SKM-1 treated with dmso at 0.1 percent for 144 hours (cell line): ENCODE measurements at regions not wholly inside any gene's neighbourhood (a gene's known extent, or its start where the extent isn't known, plus 50 kb on each side); places are given as distances from the start of the nearest gene placed in this dataset.
"Not testable (repeated sequence)": the region's sequence is repeated elsewhere in the genome, so short reads cannot be mapped to it uniquely, and the experiment has no call there.

Source experiments
- DNase-seq: peaks from one replicate; lab custom pipeline; 2025; ENCODE audit not compliant: unreplicated experiment; lab: John Stamatoyannopoulos, UW

DNA sequence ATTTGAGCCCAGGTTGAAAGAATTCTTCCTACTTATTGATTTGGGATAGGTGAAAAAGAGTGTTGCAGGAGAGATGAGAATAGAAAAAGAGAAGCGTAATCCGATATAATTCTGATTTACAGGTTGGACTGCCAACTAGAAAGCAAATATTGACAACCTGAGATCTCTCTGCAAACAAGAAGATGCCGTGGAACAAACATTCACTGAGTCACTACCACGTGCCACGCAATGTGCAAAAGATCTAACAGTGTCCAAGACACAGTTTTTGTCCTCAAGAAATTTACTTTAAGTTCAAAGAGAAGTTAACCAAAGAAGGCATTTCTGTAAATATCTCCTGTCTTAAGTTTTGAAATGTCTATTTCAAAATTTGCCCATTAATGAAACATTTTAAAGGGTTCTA lies 578.0 kb upstream of the ARID1B start:
- DNase-seq, result no peak

DNA sequence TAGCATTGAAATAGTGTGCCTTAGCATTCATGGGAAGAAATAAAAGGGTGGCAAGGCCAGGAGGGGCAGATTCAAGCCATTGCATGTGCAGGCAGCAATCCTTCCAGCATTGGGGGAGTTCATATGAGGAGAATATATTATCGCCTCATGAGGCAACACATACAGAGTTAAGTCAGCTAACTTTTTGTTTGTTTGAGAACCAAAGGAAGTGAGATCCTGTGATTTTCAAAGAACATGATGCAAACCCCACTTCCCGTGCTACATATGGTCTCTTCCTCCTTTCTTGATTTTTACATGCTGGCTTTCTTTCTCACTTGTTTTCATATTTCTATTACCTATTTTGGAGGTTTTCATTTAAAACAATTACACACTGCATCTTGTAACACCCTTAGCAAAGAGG lies 579.7 kb upstream of the ARID1B start:
- no peak for DNase-seq

DNA sequence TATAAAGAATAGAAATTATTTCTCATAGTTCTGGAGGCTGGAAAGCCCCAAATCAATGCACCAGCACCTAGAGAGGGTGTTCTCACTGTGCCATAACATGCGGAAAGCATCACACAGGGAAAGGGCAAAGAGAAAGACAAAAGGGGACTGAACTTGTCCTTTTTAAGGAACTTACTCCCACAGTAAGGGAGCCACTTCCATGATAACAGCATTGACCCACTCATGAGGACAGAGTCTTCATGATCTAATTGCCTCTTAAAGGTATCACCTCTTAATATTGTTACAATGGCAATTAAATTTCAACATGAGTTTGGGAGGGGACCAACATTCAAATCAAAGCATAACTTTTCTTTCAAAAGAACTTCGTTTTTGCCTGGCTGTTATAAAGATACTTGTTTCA lies 582.2 kb upstream of the ARID1B start:
- DNase-seq, result no peak

DNA sequence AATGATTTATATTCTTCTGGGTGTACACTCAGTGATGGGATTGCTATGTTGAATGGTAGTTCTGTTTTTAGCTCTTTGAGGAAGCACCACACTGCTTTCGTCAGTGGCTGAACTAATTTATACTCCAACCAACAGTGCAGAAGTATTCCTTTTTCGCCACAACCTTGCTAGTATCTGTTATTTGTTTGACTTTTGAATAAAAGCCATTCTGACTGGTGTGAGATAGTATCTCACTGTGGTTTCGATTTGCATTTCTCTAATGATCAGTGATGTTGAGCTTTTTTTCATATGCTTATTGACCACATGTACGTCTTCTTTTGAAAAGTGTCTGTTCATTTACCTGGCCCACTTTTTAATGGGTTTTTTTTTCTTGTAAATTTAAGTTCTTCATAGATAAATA lies 583.8 kb upstream of the ARID1B start:
- no peak for DNase-seq

DNA sequence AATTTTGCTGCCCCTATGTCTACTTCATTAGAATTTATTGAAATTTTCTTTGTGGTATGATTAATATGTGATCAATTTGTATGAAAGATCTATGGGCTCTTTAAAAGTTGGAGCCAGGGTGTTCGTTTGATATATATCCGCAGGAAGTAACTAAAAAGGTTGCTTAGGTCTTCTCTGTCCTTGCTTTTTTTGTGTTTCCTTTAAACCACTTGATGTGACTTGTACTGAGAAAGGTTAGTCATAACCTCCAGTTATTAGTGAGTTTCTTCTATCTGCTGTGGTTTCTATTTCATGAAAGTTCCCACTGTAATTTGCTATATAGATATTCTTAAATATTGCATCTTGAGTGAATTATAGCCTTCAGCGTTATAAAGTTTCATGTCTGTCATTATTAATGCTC lies 585.3 kb upstream of the ARID1B start:
- DNase-seq, result no peak

DNA sequence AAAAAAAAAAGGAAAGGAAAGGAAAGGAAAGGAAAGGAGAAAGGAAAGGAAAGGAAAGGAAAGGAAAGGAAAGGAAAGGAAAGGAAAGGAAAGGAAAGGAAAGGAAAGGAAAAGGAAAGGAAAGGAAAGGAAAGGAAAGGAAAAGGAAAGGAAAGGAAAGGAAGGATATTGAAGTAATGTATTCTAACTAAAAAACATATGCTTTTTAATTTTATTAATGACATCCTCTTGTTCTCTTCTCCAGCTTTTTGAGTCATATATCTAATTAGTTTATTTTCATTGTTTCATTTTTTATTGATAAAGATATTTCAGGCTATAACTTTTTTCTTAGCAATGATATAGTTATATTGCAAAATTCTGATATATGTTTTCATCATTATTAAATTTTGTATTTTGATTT lies 585.8 kb upstream of the ARID1B start:
- not testable (repeated sequence) for DNase-seq

DNA sequence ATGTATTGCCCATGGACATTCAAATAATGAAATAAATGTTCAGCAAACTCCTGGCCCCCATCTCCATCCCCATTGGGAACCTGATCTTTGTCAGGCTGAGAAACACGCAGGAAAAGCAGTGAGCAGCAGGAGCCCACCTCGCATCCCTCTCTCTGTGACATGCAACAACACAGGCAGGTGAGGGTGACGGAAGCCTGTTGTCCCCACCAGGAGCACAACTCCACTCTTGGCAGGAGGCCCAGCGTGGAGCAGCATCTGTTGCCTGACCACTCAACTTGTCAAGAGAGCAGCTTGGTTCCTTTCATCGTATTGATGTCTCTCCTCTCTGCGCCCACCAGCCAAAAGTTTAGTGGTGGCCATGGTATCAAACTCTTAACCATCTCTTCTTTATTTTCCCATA lies 586.9 kb upstream of the ARID1B start:
- DNase-seq, result no peak

DNA sequence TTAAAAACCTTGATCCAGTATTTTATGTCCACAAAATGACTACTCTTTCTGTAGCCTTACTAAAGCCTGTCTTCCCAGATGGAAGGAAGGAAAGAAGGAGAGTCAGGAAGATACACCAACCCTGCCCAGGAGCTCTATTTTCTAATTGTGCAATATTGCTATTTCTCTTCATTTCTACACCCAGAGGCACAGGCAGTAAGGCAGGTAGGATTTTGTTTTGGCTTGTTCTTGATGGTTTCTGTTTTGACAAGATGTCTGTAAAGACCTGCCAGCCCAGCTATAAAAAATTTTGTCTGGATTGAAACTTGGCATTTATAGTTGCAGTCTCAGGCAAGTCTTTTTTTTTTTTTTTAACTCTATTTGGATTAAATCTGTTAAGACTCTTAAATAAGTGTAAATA lies 587.5 kb upstream of the ARID1B start:
- no peak for DNase-seq

DNA sequence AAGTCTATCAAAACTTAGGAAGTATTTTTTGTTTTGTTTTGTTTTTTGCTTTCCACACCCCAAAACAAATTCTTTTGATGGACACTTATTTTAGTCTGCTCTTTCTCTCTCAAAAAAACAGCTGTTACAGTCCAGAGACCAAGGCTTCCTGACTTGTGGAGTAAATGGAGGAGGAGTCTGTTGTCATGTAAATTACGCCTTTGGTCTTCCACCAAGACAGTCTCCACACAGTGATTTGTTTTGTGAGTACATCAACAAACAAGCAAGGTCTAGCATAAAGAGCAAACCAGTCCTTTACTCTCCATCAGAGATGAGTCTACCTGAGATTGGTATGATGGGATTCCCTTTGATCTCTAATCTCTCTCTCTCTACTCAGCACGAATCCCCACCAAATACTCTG lies 588.0 kb upstream of the ARID1B start:
- DNase-seq, result no peak

DNA sequence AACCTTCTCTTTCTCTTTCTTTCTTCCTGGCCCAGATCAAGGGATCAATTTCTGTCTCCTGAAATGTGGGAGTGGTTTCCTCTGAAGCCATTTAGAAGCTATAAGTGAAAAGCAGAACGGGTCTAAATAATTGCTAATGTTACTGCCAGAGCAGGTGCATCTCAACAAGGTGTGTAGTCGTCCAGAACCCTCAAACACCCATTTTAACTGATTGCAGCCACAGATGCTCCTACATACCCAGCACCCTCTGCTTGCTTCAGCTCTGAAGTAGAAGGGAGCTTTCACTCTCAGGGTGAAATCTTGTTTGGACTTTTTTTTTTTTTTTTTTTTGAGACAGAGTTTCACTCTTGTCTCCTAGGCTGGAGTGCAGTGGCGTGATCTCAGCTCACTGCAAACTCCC lies 592.1 kb upstream of the ARID1B start:
- DNase-seq, result no peak

DNA sequence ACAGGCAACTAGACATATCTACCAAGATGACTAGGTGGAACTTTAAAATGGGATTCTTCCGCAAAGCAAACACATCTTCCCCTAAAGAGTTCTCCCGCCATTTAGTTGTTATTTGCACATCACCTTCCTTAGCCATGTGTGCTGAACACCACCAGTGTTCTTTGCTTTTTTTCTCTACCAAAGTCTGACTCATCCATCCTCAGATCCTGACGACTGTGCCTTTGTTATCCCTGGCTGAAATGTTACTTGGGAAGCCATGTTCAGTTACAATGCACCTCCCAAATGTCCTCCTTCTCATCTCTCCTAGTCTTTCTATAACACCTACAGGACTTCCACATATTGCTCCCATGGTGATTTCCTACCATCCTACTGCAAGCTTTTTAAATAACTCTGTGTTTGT lies 593.5 kb upstream of the ARID1B start:
- no peak for DNase-seq

DNA sequence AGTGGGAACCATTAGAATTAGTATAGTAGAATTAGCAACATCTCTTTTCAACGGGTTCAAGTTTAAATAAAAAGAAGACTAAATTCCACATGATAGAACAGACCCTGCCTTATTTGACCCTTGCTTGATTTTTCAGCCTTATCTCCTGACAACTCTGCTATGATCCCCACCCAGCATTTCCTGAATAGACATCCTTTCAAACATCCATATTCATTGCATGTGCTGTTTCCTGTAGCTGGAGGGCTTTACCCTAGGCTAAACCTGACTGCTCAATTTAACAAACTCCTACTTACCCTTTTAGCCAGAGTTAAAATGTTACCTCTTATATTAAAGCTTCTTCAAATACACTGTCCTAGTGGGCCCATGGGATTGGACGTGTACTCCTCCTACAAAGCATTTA lies 594.8 kb upstream of the ARID1B start:
- DNase-seq, result no peak

DNA sequence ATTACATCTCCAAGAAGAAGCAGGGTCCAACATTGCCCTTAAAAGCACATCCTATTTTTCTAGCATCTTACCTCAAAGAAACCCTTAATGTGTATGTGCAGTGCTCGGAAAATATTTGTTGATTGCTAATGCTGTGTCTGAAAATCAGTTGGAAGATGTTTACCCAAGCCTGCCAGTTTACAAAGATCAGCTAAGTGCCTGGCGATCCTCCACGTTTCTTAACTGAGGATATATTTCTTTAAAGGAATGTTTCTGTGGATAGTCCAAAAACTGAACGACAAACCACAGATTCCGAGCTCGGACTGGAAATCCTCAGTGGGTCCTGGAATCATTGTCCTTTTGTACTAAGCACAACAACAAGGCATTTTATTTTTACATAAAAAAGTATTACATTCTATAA lies 595.7 kb upstream of the ARID1B start:
- no peak for DNase-seq

DNA sequence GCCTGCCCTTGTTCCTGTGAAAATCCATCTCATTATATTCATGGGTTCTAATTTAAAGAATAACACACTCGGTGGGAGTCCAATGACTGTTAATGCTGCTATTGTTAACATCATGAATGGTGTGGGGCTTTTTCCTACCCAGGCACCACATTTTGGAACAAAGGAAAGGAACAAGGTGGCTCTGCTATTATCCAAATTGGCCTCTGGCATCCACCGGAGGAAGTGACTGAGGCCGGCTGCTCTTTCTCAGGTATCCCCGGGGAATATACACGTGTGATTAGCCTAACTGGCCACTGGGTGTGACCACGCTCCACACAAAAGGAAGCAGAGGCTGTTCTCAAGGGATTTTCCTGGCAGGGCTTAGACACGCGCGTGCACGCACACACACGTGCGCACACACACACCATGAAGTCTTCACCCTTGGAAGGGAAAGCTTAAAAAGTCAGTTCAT lies 601.2 kb upstream of the ARID1B start:
- DNase-seq, result no peak

DNA sequence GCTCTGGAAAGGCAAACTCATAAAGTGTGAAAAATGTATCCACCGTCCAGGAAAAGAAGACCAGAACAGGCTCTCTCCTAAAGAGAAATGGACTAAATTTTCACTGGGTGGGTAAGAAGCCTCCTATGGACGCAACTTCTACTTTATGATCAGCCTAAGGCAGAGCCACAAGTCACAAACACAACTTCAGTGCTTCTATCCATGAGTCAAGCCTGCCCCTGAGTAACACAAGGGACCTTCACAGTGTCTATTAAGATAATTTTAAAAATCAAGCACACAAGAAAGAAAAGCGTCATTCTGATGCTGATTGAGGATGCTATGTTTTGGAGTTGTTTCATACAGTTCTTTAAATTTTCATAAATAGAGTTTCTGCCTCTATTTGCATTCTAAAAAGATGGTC lies 601.7 kb upstream of the ARID1B start:
- no peak for DNase-seq

DNA sequence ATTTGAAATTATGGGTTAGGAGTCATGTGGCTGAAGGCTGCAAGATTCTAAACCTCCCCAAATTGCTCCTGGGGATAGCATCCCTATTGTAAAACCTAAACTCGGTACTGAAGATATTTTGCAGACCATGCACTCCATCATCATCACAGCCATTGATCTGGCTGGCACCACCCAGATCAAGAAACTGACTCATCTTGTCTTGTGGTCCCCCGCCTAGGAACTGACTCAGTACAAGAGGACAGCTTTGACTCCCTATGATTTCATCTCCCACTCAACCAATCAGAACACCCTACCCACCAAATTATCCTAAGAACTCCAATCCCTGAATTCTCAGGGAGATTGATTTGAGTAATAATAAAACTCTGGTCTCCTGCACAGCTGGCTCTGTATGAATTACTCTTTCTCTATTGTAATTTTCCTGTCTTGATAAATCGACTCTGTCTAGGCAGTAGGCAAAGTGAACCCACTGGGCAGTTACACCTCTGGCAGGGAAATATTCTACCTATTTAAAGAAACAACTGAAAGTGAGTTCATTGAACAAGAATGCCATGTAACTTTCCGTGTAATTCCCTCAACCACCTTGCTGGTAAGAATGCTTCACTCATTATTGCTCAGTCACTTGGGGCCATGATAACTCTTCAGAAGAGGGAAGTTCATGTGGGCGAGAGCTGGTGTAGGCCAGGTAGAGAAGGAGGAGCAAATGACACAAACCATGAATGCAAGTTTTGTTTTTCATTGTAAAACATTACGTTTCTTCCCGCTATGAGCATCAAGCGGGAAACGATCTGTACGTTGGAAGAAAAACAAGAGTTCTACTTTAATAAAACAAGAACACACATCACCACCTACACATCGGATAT lies 602.9 kb upstream of the ARID1B start:
- no peak for DNase-seq

DNA sequence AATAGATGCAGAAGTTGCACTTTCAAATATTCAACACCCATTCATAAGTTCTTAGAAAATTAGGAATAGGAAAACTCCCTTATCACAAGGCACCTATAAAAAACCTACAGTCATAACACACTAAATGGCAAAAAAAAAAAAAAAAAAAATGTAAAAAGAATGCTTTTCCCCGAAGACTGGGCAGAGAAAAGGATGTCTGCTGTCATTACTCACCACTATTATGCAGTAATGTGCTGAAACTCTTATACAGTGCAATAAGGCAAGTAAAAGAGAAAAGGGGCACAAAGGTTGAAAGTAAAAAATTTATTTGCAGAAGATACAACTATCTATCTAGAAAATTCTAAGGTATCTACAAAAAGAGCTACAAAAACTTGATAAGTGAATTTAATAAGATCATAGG lies 607.8 kb upstream of the ARID1B start:
- no peak for DNase-seq

DNA sequence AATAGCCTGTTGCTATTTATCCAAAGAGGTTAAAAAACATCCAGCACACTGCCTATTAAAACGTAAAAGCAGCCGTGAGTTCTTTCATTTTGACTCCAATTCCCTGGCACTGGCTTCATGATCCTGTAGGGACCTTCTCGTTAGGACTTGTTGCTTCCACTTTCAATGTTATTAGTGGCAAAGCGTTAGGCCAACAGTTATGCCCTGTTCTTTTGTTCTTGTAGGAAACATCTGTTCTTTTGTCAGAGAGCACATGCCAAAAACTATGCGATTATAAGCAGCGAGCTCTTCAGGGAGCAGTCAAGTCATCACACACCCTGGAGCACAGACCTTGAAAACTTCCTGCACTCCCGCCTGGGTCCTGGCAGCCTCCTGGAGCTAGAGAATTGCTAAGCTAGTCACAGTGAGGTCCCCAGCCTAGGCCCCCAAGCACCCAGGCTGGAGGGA lies 609.5 kb upstream of the ARID1B start:
- DNase-seq, result no peak

DNA sequence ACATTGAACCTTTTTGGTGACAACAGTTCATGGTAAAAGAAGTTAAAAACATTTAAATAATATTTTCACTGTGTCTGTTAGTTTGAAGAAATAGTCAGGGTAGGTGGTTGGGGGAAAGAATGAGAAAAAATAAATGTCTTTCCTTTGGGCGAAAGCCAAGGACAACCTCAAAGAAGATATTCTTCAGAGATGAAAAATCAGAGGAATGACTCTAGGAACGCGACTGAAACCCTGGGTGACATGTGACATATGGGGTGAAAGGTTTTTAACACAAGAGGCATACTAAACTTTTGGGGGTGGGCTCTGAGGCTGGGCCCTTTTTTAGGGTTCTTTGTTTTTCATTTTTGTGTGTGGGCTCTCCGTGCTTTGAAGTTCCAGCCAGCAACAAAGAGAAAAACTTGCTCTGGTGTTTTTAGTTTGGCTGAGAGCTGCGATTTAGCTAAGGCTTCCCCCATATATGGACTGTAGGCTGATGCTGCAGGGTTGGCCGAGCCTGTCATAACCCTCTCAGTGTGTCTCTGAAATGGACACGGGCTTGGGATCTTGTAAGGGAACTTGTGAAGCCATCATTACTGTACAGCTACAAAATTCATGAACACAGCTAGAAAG lies 610.1 kb upstream of the ARID1B start:
- DNase-seq, result no peak

DNA sequence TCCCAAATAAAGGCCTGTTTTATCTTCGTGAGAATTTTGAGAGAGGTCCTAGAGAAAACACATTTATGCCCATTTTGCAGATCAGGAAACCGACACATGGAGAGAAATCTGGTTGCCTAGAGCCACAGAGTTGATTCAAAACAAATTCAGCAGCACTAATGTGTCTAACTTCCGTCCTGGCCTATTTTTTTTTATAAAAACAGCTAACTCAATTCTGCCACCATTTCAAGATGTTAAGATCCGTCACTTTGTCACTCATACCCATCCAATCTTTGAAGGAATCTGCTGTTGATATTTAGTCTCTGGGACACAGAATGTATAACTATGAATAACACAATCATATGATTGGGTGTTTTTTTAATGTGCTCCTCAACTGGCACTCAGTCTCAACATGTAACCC lies 611.1 kb upstream of the ARID1B start:
- no peak for DNase-seq

DNA sequence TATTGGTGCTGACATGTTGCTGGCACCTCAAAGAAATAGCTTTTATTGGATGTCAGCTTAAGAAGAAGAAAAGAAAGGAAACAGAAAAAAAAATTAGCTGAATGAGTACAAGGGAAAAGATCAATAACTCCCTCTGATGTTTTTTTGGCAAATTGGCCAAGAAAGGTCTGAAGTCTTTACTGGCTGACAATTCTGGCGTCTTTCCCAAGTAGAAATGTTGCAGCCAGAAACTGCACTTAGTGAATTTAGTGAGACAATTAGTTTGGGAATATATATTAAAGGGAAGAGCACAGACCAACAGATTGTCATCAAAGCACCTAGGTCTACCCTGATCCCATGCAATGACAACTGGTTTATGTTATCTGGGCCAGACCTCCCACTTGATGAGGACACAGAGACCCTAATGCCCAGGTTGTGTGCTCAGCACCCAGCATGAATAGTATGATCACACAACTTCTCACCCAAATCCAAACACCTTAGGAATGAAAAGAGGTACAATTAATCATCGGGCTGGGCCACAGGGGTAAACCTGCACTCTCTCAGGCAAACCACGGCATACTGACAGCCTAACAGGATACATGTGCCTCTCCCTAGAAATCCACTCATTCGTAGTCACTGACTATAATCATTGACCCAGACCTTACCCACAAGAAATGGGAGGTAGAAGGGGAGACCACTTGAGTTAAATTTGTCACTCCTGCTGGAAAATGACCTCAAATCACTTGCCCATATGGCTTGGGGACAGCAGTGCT lies 612.3 kb upstream of the ARID1B start:
- DNase-seq, result no peak

DNA sequence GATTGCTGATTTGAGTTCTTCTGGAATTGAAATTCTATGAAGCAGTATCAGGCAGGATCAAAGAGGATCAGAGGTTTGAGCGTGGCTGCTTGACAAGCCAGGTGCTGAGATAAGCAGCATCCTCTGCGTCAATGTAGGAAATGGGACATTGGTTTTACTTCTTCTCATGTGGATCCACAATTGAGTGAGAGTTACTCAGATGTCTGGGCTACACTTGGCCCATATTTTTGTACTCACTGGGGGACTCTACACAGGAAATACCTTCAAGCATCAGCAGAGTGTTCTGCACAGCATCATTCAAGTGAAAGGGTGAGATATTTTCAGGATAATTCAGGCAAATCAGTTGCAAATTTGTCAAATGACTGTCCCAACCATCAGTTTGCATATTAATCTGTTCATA lies 613.9 kb upstream of the ARID1B start:
- no peak for DNase-seq
